Astrocyte (in vitro differentiated cells and primary cell): ENCODE measurements at regions not wholly inside any gene's neighbourhood (a gene's known extent, or its start where the extent isn't known, plus 50 kb on each side); places are given as distances from the start of the nearest gene placed in this dataset.

ENCODE experiments used
- EZH2 ChIP-seq: IDR thresholded peaks from 2 replicates; pipeline ENCODE4 v1.6.1; 2012; ENCODE audit warnings: mild to moderate bottlenecking, low read length, inconsistent platforms; ENCODE audit not compliant: insufficient read depth
- TF ChIP-seq, protein P1 (sequence below): IDR thresholded peaks from 2 replicates; pipeline ENCODE4 v1.5.1; 2011; ENCODE audit warnings: low read depth, mild to moderate bottlenecking, inconsistent platforms, low read length, moderate library complexity; ENCODE audit not compliant: insufficient read depth

DNA sequence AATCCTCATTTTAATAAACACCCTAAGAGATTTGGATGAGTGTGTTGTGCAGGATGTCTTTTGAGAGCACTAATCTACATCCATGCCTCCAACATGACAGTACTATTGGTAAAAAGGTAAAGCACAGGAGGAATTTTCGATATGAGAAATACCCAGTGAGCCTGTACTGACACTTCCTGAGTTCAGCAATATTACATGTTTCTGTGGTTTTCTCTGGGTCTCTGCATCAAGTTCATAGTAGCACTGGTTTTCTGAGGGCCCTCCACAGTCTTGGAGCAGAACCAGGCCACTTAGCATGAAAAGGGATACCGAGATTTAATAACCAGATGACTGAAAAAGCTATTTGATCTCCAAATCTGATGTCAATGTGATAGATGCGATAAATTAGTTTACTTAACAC, 524.1 kb downstream of the TMEM38B start:
- TF ChIP-seq, protein P1, sequence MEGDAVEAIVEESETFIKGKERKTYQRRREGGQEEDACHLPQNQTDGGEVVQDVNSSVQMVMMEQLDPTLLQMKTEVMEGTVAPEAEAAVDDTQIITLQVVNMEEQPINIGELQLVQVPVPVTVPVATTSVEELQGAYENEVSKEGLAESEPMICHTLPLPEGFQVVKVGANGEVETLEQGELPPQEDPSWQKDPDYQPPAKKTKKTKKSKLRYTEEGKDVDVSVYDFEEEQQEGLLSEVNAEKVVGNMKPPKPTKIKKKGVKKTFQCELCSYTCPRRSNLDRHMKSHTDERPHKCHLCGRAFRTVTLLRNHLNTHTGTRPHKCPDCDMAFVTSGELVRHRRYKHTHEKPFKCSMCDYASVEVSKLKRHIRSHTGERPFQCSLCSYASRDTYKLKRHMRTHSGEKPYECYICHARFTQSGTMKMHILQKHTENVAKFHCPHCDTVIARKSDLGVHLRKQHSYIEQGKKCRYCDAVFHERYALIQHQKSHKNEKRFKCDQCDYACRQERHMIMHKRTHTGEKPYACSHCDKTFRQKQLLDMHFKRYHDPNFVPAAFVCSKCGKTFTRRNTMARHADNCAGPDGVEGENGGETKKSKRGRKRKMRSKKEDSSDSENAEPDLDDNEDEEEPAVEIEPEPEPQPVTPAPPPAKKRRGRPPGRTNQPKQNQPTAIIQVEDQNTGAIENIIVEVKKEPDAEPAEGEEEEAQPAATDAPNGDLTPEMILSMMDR: no peak
- no peak for TF ChIP-seq EZH2
